GM12892 (cell line): ENCODE measurements at regions not wholly inside any gene's neighbourhood (a gene's known extent, or its start where the extent isn't known, plus 50 kb on each side); places are given as distances from the start of the nearest gene placed in this dataset.

Experiments
- POLR2A ChIP-seq: IDR thresholded peaks from 2 replicates; pipeline ENCODE4 v1.6.1; 2011; ENCODE audit warnings: low read depth, low read length, control low read depth
- POLR2AphosphoS5 ChIP-seq: IDR thresholded peaks from 2 replicates; pipeline ENCODE4 v1.6.1; 2011; ENCODE audit warnings: low read depth, low read length, control low read depth
- TAF1 ChIP-seq: IDR thresholded peaks from 2 replicates; pipeline ENCODE4 v1.6.1; 2011; ENCODE audit warnings: low read depth, mild to moderate bottlenecking, control low read depth, low read length, borderline replicate concordance

DNA sequence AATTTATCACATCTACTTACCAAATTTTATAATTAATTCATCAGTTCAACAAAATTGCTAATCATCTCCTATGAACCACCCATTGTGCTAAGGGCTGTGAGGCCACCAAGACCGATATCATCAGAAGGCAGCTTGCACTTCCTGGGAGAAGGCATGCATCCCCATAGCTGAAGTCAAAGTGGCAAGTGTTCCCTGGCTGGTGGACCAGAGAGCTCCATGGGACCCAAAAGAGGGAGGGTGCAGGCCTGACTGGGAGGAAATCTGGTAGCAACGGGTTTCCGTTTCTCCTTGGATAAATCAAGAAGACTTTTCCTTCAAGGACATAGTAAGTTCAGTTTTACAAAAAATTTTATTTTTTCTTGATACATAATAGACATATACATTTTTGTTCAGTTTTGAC is 325.2 kb downstream of the FGF9 start:
- TF ChIP-seq POLR2AphosphoS5 (no peak), POLR2A (no peak), TAF1 (no peak)
